ENCODE measurements at regions not wholly inside any gene's neighbourhood (a gene's known extent, or its start where the extent isn't known, plus 50 kb on each side); places are given as distances from the start of the nearest gene placed in this dataset.

GRCh38 chr10:117617086-117617485 lies 74.5 kb downstream of the EMX2 start:
- TF ChIP-seq, protein P1, sequence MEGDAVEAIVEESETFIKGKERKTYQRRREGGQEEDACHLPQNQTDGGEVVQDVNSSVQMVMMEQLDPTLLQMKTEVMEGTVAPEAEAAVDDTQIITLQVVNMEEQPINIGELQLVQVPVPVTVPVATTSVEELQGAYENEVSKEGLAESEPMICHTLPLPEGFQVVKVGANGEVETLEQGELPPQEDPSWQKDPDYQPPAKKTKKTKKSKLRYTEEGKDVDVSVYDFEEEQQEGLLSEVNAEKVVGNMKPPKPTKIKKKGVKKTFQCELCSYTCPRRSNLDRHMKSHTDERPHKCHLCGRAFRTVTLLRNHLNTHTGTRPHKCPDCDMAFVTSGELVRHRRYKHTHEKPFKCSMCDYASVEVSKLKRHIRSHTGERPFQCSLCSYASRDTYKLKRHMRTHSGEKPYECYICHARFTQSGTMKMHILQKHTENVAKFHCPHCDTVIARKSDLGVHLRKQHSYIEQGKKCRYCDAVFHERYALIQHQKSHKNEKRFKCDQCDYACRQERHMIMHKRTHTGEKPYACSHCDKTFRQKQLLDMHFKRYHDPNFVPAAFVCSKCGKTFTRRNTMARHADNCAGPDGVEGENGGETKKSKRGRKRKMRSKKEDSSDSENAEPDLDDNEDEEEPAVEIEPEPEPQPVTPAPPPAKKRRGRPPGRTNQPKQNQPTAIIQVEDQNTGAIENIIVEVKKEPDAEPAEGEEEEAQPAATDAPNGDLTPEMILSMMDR (IDR thresholded peaks at IDR 0.05; ENCODE audit: insufficient read depth in 1 of 2, low read depth in 1 of 2, low read length in 1 of 2, severe bottlenecking in 1 of 2, unreplicated experiment in 1 of 2): no peak
- Mint-ChIP-seq H3K9me3 (ENCODE audit: unreplicated experiment) (no peaks in the 10 kb centered on the region), H3K4me1 (ENCODE audit: low read depth, unreplicated experiment) (peaks cover 26% of the 10 kb centered on the region), H3K4me3 (ENCODE audit: unreplicated experiment) (no peak overlapping the region), H3K27me3 (ENCODE audit: insufficient read depth, unreplicated experiment) (no peaks in the 10 kb centered on the region), H3K27ac (ENCODE audit: unreplicated experiment) (no peak overlapping the region), H3K36me3 (ENCODE audit: insufficient read depth, unreplicated experiment) (no peaks in the 10 kb centered on the region)
- Histone ChIP-seq H3K4me1 (peaks cover 22% of the 10 kb centered on the region), H3K9me3 (no peaks in the 10 kb centered on the region), H3K4me3 (ENCODE audit: low read depth, low read length) (no peak overlapping the region), H3K27me3 (replicated peaks; ENCODE audit: control insufficient read depth, insufficient read depth, low read length) (no peaks in the 10 kb centered on the region), H3K36me3 (ENCODE audit: control insufficient read depth, insufficient read depth, low read length) (no peaks in the 10 kb centered on the region; the same call in 1 of the 2 replicates)
- POLR2A ChIA-PET: no interaction called here
- intact Hi-C loops (cut with micrococcal nuclease; ENCODE audit: unreplicated experiment): loop anchor here (2.0 kb wide), 1 partner anchor 76 kb away; no protein-coding TSS in a partner anchor
- DNase-seq: no peak
- CTCF ChIA-PET: no interaction called here
- no TSS peak for BruUV-seq (replicated peaks)

DNA sequence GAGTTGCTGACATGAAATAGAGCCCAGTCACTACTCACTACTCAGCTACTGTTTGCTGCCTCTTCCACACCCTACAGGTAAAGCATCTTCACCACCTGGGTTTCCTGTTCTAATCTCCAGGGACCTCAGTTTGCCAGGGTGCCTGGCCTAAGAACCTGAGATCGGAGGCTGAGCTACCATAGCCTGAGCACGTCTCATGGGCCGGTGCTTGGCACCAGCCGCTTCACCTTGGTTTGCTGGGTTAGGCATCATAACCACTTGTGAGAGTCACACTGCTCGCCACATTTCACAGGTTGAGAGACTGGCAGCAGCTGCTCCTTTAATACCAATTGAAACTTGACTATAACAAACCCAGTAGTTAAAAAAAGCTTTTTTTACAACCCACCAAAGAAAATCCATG lies 75.1 kb downstream of the EMX2 start:
- Mint-ChIP-seq H3K36me3 (ENCODE audit: insufficient read depth, unreplicated experiment) (no peaks in the 10 kb centered on the region), H3K4me3 (ENCODE audit: unreplicated experiment) (no peak overlapping the region), H3K27ac (ENCODE audit: unreplicated experiment) (no peak overlapping the region), H3K27me3 (ENCODE audit: insufficient read depth, unreplicated experiment) (no peaks in the 10 kb centered on the region), H3K4me1 (ENCODE audit: low read depth, unreplicated experiment) (peaks cover 27% of the 10 kb centered on the region), H3K9me3 (ENCODE audit: unreplicated experiment) (no peaks in the 10 kb centered on the region)
- ChIA-PET POLR2A (no interaction called here), CTCF (no interaction called here)
- H3K27me3 ChIP-seq (replicated peaks; ENCODE audit: control insufficient read depth, insufficient read depth, low read length): no peaks in the 10 kb centered on the region
- no peak overlapping the region for H3K4me3 ChIP-seq (ENCODE audit: low read depth, low read length)
- intact Hi-C loops (cut with micrococcal nuclease; ENCODE audit: unreplicated experiment): loop anchor here (2.0 kb wide), 2 partner anchors 43 to 77 kb away; no protein-coding TSS in a partner anchor
- no peak for DNase-seq
- BruUV-seq (replicated peaks): no TSS peak
- TF ChIP-seq, protein P1 (IDR thresholded peaks at IDR 0.05; ENCODE audit: insufficient read depth in 1 of 2, low read depth in 1 of 2, low read length in 1 of 2, severe bottlenecking in 1 of 2, unreplicated experiment in 1 of 2): no peak
- no peaks in the 10 kb centered on the region for H3K9me3 ChIP-seq
- H3K4me1 ChIP-seq: peaks cover 25% of the 10 kb centered on the region
- no peaks in the 10 kb centered on the region; the same call in 1 of the 2 replicates for H3K36me3 ChIP-seq (ENCODE audit: control insufficient read depth, insufficient read depth, low read length)

DNA sequence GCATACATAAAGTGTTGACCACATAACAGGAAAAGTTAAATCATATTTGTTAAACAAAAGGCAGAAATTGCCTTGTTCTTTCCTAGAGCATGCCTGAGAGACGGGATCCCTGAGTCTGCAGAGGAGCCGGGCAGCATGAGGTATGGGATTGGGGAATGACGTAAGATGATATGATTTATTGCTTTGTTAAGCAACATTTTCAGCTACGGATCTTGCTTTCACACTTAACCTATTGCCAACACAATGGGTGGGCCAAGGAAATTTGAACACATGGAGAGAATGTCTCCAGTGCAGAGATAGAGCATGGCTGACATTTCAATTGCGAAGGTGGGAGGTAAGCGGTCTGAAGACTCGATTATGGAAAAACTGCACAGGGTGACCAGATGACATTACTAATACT lies 76.7 kb downstream of the EMX2 start:
- no peak overlapping the region for H3K4me3 Mint-ChIP-seq (ENCODE audit: unreplicated experiment)
- H3K27me3 Mint-ChIP-seq (ENCODE audit: insufficient read depth, unreplicated experiment): no peaks in the 10 kb centered on the region
- no peak for DNase-seq
- H3K36me3 Mint-ChIP-seq (ENCODE audit: insufficient read depth, unreplicated experiment): no peaks in the 10 kb centered on the region
- intact Hi-C loops (cut with micrococcal nuclease; ENCODE audit: unreplicated experiment): loop anchor here (2.0 kb wide), 1 partner anchor 44 kb away; no protein-coding TSS in a partner anchor
- no peak overlapping the region for H3K4me3 ChIP-seq (ENCODE audit: low read depth, low read length)
- H3K36me3 ChIP-seq (ENCODE audit: control insufficient read depth, insufficient read depth, low read length): no peaks in the 10 kb centered on the region; the same call in 1 of the 2 replicates
- ChIA-PET POLR2A (no interaction called here), CTCF (no interaction called here)
- TF ChIP-seq, protein P1 (IDR thresholded peaks at IDR 0.05; ENCODE audit: insufficient read depth in 1 of 2, low read depth in 1 of 2, low read length in 1 of 2, severe bottlenecking in 1 of 2, unreplicated experiment in 1 of 2): no peak
- H3K9me3 Mint-ChIP-seq (ENCODE audit: unreplicated experiment): no peaks in the 10 kb centered on the region
- H3K4me1 Mint-ChIP-seq (ENCODE audit: low read depth, unreplicated experiment): peaks cover 24% of the 10 kb centered on the region
- H3K4me1 ChIP-seq: peaks cover 26% of the 10 kb centered on the region
- no peaks in the 10 kb centered on the region for H3K27me3 ChIP-seq (replicated peaks; ENCODE audit: control insufficient read depth, insufficient read depth, low read length)
- BruUV-seq (replicated peaks): no TSS peak
- H3K27ac Mint-ChIP-seq (ENCODE audit: unreplicated experiment): no peak overlapping the region
- no peaks in the 10 kb centered on the region for H3K9me3 ChIP-seq

All from Caco-2 (cell line).